GM23338 (cell line): ENCODE measurements at regions not wholly inside any gene's neighbourhood (a gene's known extent, or its start where the extent isn't known, plus 50 kb on each side); places are given as distances from the start of the nearest gene placed in this dataset.

ENCODE experiments used
- CREB1 ChIP-seq: fragments of 250-450 bp; sonication (Bioruptor Pico); IDR thresholded peaks from 2 replicates; pipeline ENCODE4 v1.5.0; 2020; ENCODE audit warnings: low read depth, mild to moderate bottlenecking, moderate library complexity
- CTCF ChIP-seq, 2 experiments: fragments of 200-600 bp in 1 of 2; sonication (generic) in 1 of 2; conservative IDR thresholded peaks; 2 replicates each; pipeline versions ENCODE4 v1.5.1 to v1.6.1; 2016 to 2017; ENCODE audit warnings: antibody characterized with exemption in 2 of 2, low read depth in 2 of 2, mild to moderate bottlenecking in 2 of 2, moderate library complexity in 1 of 2
- ETS1 ChIP-seq: IDR thresholded peaks from 2 replicates; pipeline ENCODE4 v1.6.1; 2016; ENCODE audit warnings: antibody characterized with exemption
- EZH2 ChIP-seq: fragments of 200-600 bp; sonication (generic); IDR thresholded peaks from one replicate; pipeline ENCODE4 v1.8.0; 2017; ENCODE audit warnings: antibody characterized with exemption, mild to moderate bottlenecking, low read depth; ENCODE audit not compliant: unreplicated experiment
- EZH2phosphoT487 ChIP-seq: fragments of 200-600 bp; sonication (generic); IDR thresholded peaks from one replicate; pipeline ENCODE4 v1.8.1; 2018; ENCODE audit warnings: antibody characterized with exemption; ENCODE audit not compliant: unreplicated experiment
- JUNB ChIP-seq: IDR thresholded peaks from one replicate; pipeline ENCODE4 v1.6.1; 2016; ENCODE audit warnings: antibody characterized with exemption; ENCODE audit not compliant: unreplicated experiment
- NANOG ChIP-seq: IDR thresholded peaks from 2 replicates; pipeline ENCODE4 v1.6.1; 2016; ENCODE audit warnings: antibody characterized with exemption, borderline replicate concordance
- POLR2AphosphoS5 ChIP-seq: IDR thresholded peaks from 2 replicates; pipeline ENCODE4 v1.6.1; 2016; ENCODE audit warnings: antibody characterized with exemption, low read depth
- ZNF331 ChIP-seq: fragments of 250-450 bp; sonication (Bioruptor Pico); IDR thresholded peaks from 2 replicates; pipeline ENCODE4 v1.5.0; 2020; ENCODE audit warnings: low read depth, mild to moderate bottlenecking, moderate library complexity
- ZNF462 ChIP-seq: fragments of 250-450 bp; sonication (Bioruptor Pico); IDR thresholded peaks from 2 replicates; pipeline ENCODE4 v1.5.0; 2020; ENCODE audit warnings: mild to moderate bottlenecking, moderate library complexity
- TF ChIP-seq, protein P1 (sequence below): IDR thresholded peaks from one replicate; pipeline ENCODE4 v1.6.1; 2018; ENCODE audit warnings: antibody characterized with exemption; ENCODE audit not compliant: unreplicated experiment

DNA sequence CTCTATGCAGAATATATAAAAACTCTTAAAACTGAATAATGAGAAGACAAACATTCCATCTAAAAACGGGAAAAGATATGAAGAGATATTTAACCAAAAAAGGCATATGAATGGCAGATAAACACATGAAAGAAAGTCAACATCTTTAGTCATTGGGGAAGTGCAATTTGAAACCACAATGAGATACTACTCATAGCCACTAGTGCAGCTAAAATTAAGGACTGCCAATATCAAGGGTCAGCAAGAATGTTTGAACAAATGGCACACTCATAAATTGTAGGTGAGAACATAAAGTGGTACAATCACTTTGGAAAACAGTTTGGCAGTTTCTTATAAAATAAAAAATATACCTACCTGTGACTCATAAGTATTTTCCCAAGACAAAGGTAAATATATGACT lies 534.9 kb upstream of the DIPK2B start:
- TF ChIP-seq CTCF (conservative IDR thresholded peaks at IDR 0.05; ENCODE audit: low read depth in 2 of 2) (no peak), ZNF462 (CRISPR knock-in tag) (no peak), ZNF331 (no peak), EZH2phosphoT487 (no peak), JUNB (no peak), CREB1 (CRISPR knock-in tag) (no peak), POLR2AphosphoS5 (no peak), EZH2 (no peak), NANOG (no peak), ETS1 (no peak)
- TF ChIP-seq, protein P1, sequence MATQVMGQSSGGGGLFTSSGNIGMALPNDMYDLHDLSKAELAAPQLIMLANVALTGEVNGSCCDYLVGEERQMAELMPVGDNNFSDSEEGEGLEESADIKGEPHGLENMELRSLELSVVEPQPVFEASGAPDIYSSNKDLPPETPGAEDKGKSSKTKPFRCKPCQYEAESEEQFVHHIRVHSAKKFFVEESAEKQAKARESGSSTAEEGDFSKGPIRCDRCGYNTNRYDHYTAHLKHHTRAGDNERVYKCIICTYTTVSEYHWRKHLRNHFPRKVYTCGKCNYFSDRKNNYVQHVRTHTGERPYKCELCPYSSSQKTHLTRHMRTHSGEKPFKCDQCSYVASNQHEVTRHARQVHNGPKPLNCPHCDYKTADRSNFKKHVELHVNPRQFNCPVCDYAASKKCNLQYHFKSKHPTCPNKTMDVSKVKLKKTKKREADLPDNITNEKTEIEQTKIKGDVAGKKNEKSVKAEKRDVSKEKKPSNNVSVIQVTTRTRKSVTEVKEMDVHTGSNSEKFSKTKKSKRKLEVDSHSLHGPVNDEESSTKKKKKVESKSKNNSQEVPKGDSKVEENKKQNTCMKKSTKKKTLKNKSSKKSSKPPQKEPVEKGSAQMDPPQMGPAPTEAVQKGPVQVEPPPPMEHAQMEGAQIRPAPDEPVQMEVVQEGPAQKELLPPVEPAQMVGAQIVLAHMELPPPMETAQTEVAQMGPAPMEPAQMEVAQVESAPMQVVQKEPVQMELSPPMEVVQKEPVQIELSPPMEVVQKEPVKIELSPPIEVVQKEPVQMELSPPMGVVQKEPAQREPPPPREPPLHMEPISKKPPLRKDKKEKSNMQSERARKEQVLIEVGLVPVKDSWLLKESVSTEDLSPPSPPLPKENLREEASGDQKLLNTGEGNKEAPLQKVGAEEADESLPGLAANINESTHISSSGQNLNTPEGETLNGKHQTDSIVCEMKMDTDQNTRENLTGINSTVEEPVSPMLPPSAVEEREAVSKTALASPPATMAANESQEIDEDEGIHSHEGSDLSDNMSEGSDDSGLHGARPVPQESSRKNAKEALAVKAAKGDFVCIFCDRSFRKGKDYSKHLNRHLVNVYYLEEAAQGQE: no peak
